Loucy (cell line): ENCODE measurements at regions not wholly inside any gene's neighbourhood (a gene's known extent, or its start where the extent isn't known, plus 50 kb on each side); places are given as distances from the start of the nearest gene placed in this dataset.

ENCODE experiments used
- H2AFZ ChIP-seq: fragments of 200-600 bp; sonication (generic); 2 replicates; pipeline ENCODE4 v1.6.0; 2016; ENCODE audit warnings: antibody characterized with exemption, mild to moderate bottlenecking, low read length, moderate library complexity
- H3F3A ChIP-seq: fragments of 200-600 bp; 2 replicates; pipeline ENCODE4 v1.6.0; 2016; ENCODE audit warnings: antibody characterized with exemption, low read depth, mild to moderate bottlenecking
- H3K27me3 ChIP-seq: fragments of 200-600 bp; sonication (generic); 2 replicates; pipeline ENCODE4 v1.6.1; 2014; ENCODE audit warnings: low read length, mild to moderate bottlenecking; ENCODE audit not compliant: insufficient read depth, poor library complexity, severe bottlenecking
- H3K36me3 ChIP-seq: fragments of 200-600 bp; sonication (generic); 2 replicates; pipeline ENCODE4 v1.6.1; 2016; ENCODE audit warnings: low read length; ENCODE audit not compliant: insufficient read depth
- H3K4me1 ChIP-seq: fragments of 200-600 bp; sonication (generic); 2 replicates; pipeline ENCODE4 v1.5.1; 2014; ENCODE audit warnings: low read length, mild to moderate bottlenecking; ENCODE audit not compliant: insufficient read depth, poor library complexity, severe bottlenecking
- H3K4me2 ChIP-seq: fragments of 200-600 bp; sonication (generic); 2 replicates; pipeline ENCODE4 v1.6.0; 2014; ENCODE audit warnings: antibody characterized with exemption, low read length, low read depth, mild to moderate bottlenecking; ENCODE audit not compliant: poor library complexity, severe bottlenecking
- H3K4me3 ChIP-seq: fragments of 200-600 bp; sonication (generic); 2 replicates; pipeline ENCODE4 v1.5.1; 2014; ENCODE audit warnings: low read length, mild to moderate bottlenecking, mixed read lengths; ENCODE audit not compliant: poor library complexity, severe bottlenecking
- H3K79me2 ChIP-seq: fragments of 200-600 bp; sonication (generic); 2 replicates; pipeline ENCODE4 v1.6.1; 2014; ENCODE audit warnings: low read length; ENCODE audit not compliant: insufficient read depth
- H3K9ac ChIP-seq: fragments of 200-600 bp; sonication (generic); 2 replicates; pipeline ENCODE4 v1.6.0; 2014; ENCODE audit warnings: mild to moderate bottlenecking, low read depth, low read length, moderate library complexity; ENCODE audit not compliant: poor library complexity, severe bottlenecking
- H3K9me2 ChIP-seq: fragments of 200-600 bp; sonication (generic); replicated peaks from 2 replicates; pipeline ENCODE4 v1.6.1; 2016; ENCODE audit warnings: low read depth, low read length, mixed read lengths
- H3K9me3 ChIP-seq: fragments of 200-600 bp; sonication (generic); 2 replicates; pipeline ENCODE4 v1.6.1; 2014; ENCODE audit warnings: mild to moderate bottlenecking, antibody characterized with exemption, low read length, low read depth; ENCODE audit not compliant: insufficient read depth
- H4K20me1 ChIP-seq: fragments of 200-600 bp; sonication (generic); 2 replicates; pipeline ENCODE4 v1.6.0; 2014; ENCODE audit warnings: antibody characterized with exemption, low read length, mild to moderate bottlenecking; ENCODE audit not compliant: insufficient read depth, poor library complexity, severe bottlenecking
- CTCF ChIP-seq: fragments of 200-600 bp; sonication (generic); conservative IDR thresholded peaks from 2 replicates; pipeline ENCODE4 v1.5.1; 2014; ENCODE audit warnings: mild to moderate bottlenecking, antibody characterized with exemption, low read length
- EZH2phosphoT487 ChIP-seq: fragments of 200-600 bp; IDR thresholded peaks from 2 replicates; pipeline ENCODE4 v1.6.1; 2018; ENCODE audit warnings: antibody characterized with exemption, mild to moderate bottlenecking, moderate library complexity, borderline replicate concordance

GRCh38 chr13:103795892-103796478 is 729.8 kb upstream of the SLC10A2 start:
- no peak for TF ChIP-seq CTCF
- no peak for TF ChIP-seq EZH2phosphoT487
- H3K4me2 ChIP-seq = no peak overlapping the region

GRCh38 chr13:103794526-103794925 is 728.3 kb upstream of the SLC10A2 start:
- H3K4me2 ChIP-seq = no peak overlapping the region
- no peaks in the 10 kb centered on the region for H4K20me1 ChIP-seq
- no peaks in the 10 kb centered on the region for H3K9me3 ChIP-seq
- no peak for TF ChIP-seq CTCF
- TF ChIP-seq EZH2phosphoT487 = no peak
- no peaks in the 10 kb centered on the region for H3K36me3 ChIP-seq
- H3K9ac ChIP-seq = no peak overlapping the region
- H3K9me2 ChIP-seq = no peaks in the 10 kb centered on the region
- H3K79me2 ChIP-seq = no peaks in the 10 kb centered on the region
- no peak overlapping the region for H3K4me3 ChIP-seq
- H3K27me3 ChIP-seq = no peaks in the 10 kb centered on the region
- no peaks in the 10 kb centered on the region for H3K4me1 ChIP-seq
- no peaks in the 10 kb centered on the region for H3F3A ChIP-seq
- no peak overlapping the region for H2AFZ ChIP-seq

More at GRCh38 chr13:103795892-103796478, 729.8 kb upstream of the SLC10A2 start:
- Histone ChIP-seq H2AFZ (no peak overlapping the region), H4K20me1 (no peaks in the 10 kb centered on the region), H3K9me3 (no peaks in the 10 kb centered on the region), H3K79me2 (no peaks in the 10 kb centered on the region), H3K9me2 (no peaks in the 10 kb centered on the region), H3K9ac (no peak overlapping the region), H3F3A (no peaks in the 10 kb centered on the region), H3K4me3 (no peak overlapping the region), H3K4me1 (no peaks in the 10 kb centered on the region), H3K27me3 (no peaks in the 10 kb centered on the region), H3K36me3 (no peaks in the 10 kb centered on the region)

GRCh38 chr13:103788061-103788652 is 721.9 kb upstream of the SLC10A2 start:
- Histone ChIP-seq H3F3A (no peaks in the 10 kb centered on the region), H3K9me2 (no peaks in the 10 kb centered on the region), H4K20me1 (no peaks in the 10 kb centered on the region), H3K9ac (no peak overlapping the region), H2AFZ (no peak overlapping the region), H3K79me2 (no peaks in the 10 kb centered on the region), H3K36me3 (no peaks in the 10 kb centered on the region), H3K9me3 (no peaks in the 10 kb centered on the region; the same call in 1 of the 2 replicates), H3K27me3 (no peaks in the 10 kb centered on the region), H3K4me2 (no peak overlapping the region), H3K4me1 (no peaks in the 10 kb centered on the region), H3K4me3 (no peak overlapping the region)
- TF ChIP-seq EZH2phosphoT487 = no peak
- TF ChIP-seq CTCF = peak; percentile 28
